ENCODE measurements at regions not wholly inside any gene's neighbourhood (a gene's known extent, or its start where the extent isn't known, plus 50 kb on each side); places are given as distances from the start of the nearest gene placed in this dataset.
"Not testable (repeated sequence)": the region's sequence is repeated elsewhere in the genome, so short reads cannot be mapped to it uniquely, and the experiment has no call there.

GRCh38 chr13:54248306-54248705 is 1219.7 kb downstream of the OLFM4 start:
- no peak for DNase-seq (ENCODE audit: low spot score)
- CTCF ChIA-PET: no interaction called here
- Histone ChIP-seq H3K27me3 (replicated peaks; ENCODE audit: insufficient read depth, low read depth, low read length, poor library complexity) (no peaks in the 10 kb centered on the region), H3K4me1 (ENCODE audit: insufficient read depth, low read length, poor library complexity, severe bottlenecking) (no peaks in the 10 kb centered on the region), H3K4me3 (ENCODE audit: low read depth, low read length, poor library complexity, severe bottlenecking) (no peak overlapping the region), H3K36me3 (ENCODE audit: insufficient read depth, low read length, poor library complexity, severe bottlenecking) (no peaks in the 10 kb centered on the region), H3K27ac (ENCODE audit: low read depth, low read length, poor library complexity, severe bottlenecking) (no peak overlapping the region), H3K9me3 (ENCODE audit: low read depth, low read length, poor library complexity, severe bottlenecking) (no peaks in the 10 kb centered on the region)
- POLR2A ChIA-PET (ENCODE audit: low non-redundant PET): no interaction called here
- intact Hi-C loops (cut with micrococcal nuclease; ENCODE audit: unreplicated experiment): no loop called here
- BruUV-seq (replicated peaks): no TSS peak
- TF ChIP-seq, protein P1, sequence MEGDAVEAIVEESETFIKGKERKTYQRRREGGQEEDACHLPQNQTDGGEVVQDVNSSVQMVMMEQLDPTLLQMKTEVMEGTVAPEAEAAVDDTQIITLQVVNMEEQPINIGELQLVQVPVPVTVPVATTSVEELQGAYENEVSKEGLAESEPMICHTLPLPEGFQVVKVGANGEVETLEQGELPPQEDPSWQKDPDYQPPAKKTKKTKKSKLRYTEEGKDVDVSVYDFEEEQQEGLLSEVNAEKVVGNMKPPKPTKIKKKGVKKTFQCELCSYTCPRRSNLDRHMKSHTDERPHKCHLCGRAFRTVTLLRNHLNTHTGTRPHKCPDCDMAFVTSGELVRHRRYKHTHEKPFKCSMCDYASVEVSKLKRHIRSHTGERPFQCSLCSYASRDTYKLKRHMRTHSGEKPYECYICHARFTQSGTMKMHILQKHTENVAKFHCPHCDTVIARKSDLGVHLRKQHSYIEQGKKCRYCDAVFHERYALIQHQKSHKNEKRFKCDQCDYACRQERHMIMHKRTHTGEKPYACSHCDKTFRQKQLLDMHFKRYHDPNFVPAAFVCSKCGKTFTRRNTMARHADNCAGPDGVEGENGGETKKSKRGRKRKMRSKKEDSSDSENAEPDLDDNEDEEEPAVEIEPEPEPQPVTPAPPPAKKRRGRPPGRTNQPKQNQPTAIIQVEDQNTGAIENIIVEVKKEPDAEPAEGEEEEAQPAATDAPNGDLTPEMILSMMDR (conservative IDR thresholded peaks at IDR 0.05; ENCODE audit: low read depth, low read length): no peak
- no peak for TF ChIP-seq EZH2 (IDR thresholded peaks at IDR 0.05; ENCODE audit: borderline replicate concordance, low read depth, low read length, poor library complexity, severe bottlenecking)

DNA sequence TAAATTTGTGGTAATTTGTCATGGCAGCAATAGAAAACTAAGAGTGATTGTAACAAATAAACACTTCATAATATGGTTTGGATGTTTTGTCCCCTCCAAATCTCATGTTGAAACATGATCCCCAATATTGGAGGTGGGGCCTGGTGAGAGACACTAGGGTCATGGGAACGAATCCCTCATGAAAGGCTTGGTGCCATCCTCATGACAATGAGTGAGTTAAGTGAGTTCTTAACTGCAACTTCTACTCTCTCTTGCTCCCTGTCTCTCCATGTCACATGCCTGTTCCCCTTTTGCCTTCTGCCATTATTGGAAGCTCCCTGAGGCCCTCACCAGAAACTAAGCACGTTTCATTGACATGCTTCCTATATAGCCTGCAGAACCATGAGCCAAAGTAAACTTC is 1233.2 kb downstream of the OLFM4 start:
- no TSS peak for BruUV-seq (replicated peaks)
- Histone ChIP-seq H3K9me3 (ENCODE audit: low read depth, low read length, poor library complexity, severe bottlenecking) (no peaks in the 10 kb centered on the region), H3K36me3 (ENCODE audit: insufficient read depth, low read length, poor library complexity, severe bottlenecking) (no peaks in the 10 kb centered on the region), H3K4me3 (ENCODE audit: low read depth, low read length, poor library complexity, severe bottlenecking) (no peak overlapping the region), H3K27me3 (replicated peaks; ENCODE audit: insufficient read depth, low read depth, low read length, poor library complexity) (no peaks in the 10 kb centered on the region), H3K4me1 (ENCODE audit: insufficient read depth, low read length, poor library complexity, severe bottlenecking) (no peaks in the 10 kb centered on the region), H3K27ac (ENCODE audit: low read depth, low read length, poor library complexity, severe bottlenecking) (no peak overlapping the region)
- CTCF ChIA-PET: no interaction called here
- POLR2A ChIA-PET (ENCODE audit: low non-redundant PET): no interaction called here
- intact Hi-C loops (cut with micrococcal nuclease; ENCODE audit: unreplicated experiment): no loop called here
- DNase-seq (ENCODE audit: low spot score): no peak
- no peak for TF ChIP-seq EZH2 (IDR thresholded peaks at IDR 0.05; ENCODE audit: borderline replicate concordance, low read depth, low read length, poor library complexity, severe bottlenecking)
- TF ChIP-seq, protein P1 (conservative IDR thresholded peaks at IDR 0.05; ENCODE audit: low read depth, low read length): no peak

GRCh38 chr13:54263868-54264267 is 1235.3 kb downstream of the OLFM4 start:
- ChIA-PET CTCF (no interaction called here), POLR2A (ENCODE audit: low non-redundant PET) (no interaction called here)
- H3K9me3 ChIP-seq (ENCODE audit: low read depth, low read length, poor library complexity, severe bottlenecking): no peaks in the 10 kb centered on the region
- BruUV-seq (replicated peaks): no TSS peak
- intact Hi-C loops (cut with micrococcal nuclease; ENCODE audit: unreplicated experiment): no loop called here
- no peak for DNase-seq (ENCODE audit: low spot score)
- no peak overlapping the region for H3K4me3 ChIP-seq (ENCODE audit: low read depth, low read length, poor library complexity, severe bottlenecking)
- H3K27ac ChIP-seq (ENCODE audit: low read depth, low read length, poor library complexity, severe bottlenecking): no peak overlapping the region
- no peak for TF ChIP-seq EZH2 (IDR thresholded peaks at IDR 0.05; ENCODE audit: borderline replicate concordance, low read depth, low read length, poor library complexity, severe bottlenecking)
- TF ChIP-seq, protein P1 (conservative IDR thresholded peaks at IDR 0.05; ENCODE audit: low read depth, low read length): no peak
- H3K27me3 ChIP-seq (replicated peaks; ENCODE audit: insufficient read depth, low read depth, low read length, poor library complexity): no peaks in the 10 kb centered on the region
- no peaks in the 10 kb centered on the region for H3K4me1 ChIP-seq (ENCODE audit: insufficient read depth, low read length, poor library complexity, severe bottlenecking)
- H3K36me3 ChIP-seq (ENCODE audit: insufficient read depth, low read length, poor library complexity, severe bottlenecking): no peaks in the 10 kb centered on the region

DNA sequence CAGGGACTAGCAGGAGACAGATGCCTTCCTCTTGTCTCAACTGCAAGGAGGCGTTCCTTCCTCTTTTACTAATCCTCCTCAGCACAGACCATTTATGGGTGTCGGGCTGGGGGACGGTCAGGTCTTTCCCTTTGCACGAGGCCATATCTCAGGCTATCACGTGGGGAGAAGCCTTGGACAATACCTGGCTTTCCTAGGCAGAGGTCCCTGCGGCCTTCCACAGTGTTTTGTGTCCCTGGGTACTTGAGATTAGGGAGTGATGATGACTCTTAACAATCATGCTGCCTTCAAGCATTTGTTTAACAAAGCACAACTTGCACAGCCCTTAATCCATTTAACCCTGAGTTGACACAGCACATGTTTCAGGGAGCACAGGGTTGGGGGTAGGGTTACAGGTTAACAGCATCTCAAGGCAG is 1238.6 kb downstream of the OLFM4 start:
- CTCF ChIA-PET; H3K9me3 ChIP-seq (ENCODE audit: low read depth, low read length, poor library complexity, severe bottlenecking); intact Hi-C loops (cut with micrococcal nuclease; ENCODE audit: unreplicated experiment); POLR2A ChIA-PET (ENCODE audit: low non-redundant PET); H3K4me1 ChIP-seq (ENCODE audit: insufficient read depth, low read length, poor library complexity, severe bottlenecking); BruUV-seq (replicated peaks); H3K27me3 ChIP-seq (replicated peaks; ENCODE audit: insufficient read depth, low read depth, low read length, poor library complexity); DNase-seq (ENCODE audit: low spot score); H3K4me3 ChIP-seq (ENCODE audit: low read depth, low read length, poor library complexity, severe bottlenecking); H3K36me3 ChIP-seq (ENCODE audit: insufficient read depth, low read length, poor library complexity, severe bottlenecking); H3K27ac ChIP-seq (ENCODE audit: low read depth, low read length, poor library complexity, severe bottlenecking): not testable (repeated sequence)

GRCh38 chr13:54268013-54268695 is 1239.5 kb downstream of the OLFM4 start:
- H3K27ac ChIP-seq (ENCODE audit: low read depth, low read length, poor library complexity, severe bottlenecking); DNase-seq (ENCODE audit: low spot score); POLR2A ChIA-PET (ENCODE audit: low non-redundant PET); H3K9me3 ChIP-seq (ENCODE audit: low read depth, low read length, poor library complexity, severe bottlenecking); H3K4me3 ChIP-seq (ENCODE audit: low read depth, low read length, poor library complexity, severe bottlenecking); CTCF ChIA-PET; H3K27me3 ChIP-seq (replicated peaks; ENCODE audit: insufficient read depth, low read depth, low read length, poor library complexity); H3K4me1 ChIP-seq (ENCODE audit: insufficient read depth, low read length, poor library complexity, severe bottlenecking); intact Hi-C loops (cut with micrococcal nuclease; ENCODE audit: unreplicated experiment); H3K36me3 ChIP-seq (ENCODE audit: insufficient read depth, low read length, poor library complexity, severe bottlenecking); BruUV-seq (replicated peaks): not testable (repeated sequence)
